AG04450 (cell line): ENCODE measurements at regions not wholly inside any gene's neighbourhood (a gene's known extent, or its start where the extent isn't known, plus 50 kb on each side); places are given as distances from the start of the nearest gene placed in this dataset.

ENCODE experiments used
- CTCF ChIA-PET: fragments of 300-600, 350-600 bp; formaldehyde crosslinking; extraction: SDS; loops from one replicate; lab custom pipeline; 2022; ENCODE audit warnings: antibody characterized with exemption, inconsistent platforms; lab: Charles Lee
- POLR2A ChIA-PET: fragments of 350-600 bp; formaldehyde crosslinking; extraction: SDS; loops from one replicate; lab custom pipeline; 2021; ENCODE audit warnings: antibody characterized with exemption, inconsistent platforms; lab: Yijun Ruan, JAX
- DNase-seq: peaks from one replicate; pipeline ENCODE4 v3.0.0-alpha.2; 2011; ENCODE audit warnings: low read depth, low spot score
- H3K27ac ChIP-seq: one replicate; pipeline ENCODE4 v1.5.1; 2012; ENCODE audit warnings: low read depth, low read length, control low read depth
- H3K27me3 ChIP-seq: one replicate; pipeline ENCODE4 v1.6.0; 2012; ENCODE audit warnings: low read length; ENCODE audit not compliant: control insufficient read depth, insufficient read depth
- H3K4me3 ChIP-seq: 2 replicates; pipeline ENCODE4 v1.5.1; 2011; ENCODE audit warnings: mild to moderate bottlenecking, low read depth, low read length, control low read depth
- H3K9me3 ChIP-seq: 2 replicates; pipeline ENCODE4 v1.5.1; 2012; ENCODE audit warnings: low read length; ENCODE audit not compliant: control insufficient read depth, insufficient read depth
- TF ChIP-seq, protein P1 (sequence below): IDR thresholded peaks from 2 replicates; pipeline ENCODE4 v1.5.1; 2011; ENCODE audit warnings: low read depth, low read length, control low read depth, inconsistent platforms

GRCh38 chr16:85291302-85292148 lies 179.3 kb upstream of the CIBAR2 start:
- ChIA-PET POLR2A (no interaction called here), CTCF (interaction anchor here (0.7 to 1.5 kb wide), 4 partner anchors 16 to 393 kb away, joined by 3 to 8 read pairs (median 3); no protein-coding TSS in a partner anchor)
- Histone ChIP-seq H3K9me3 (no peaks in the 10 kb centered on the region; the same call in 1 of the 2 replicates), H3K27ac (no peak overlapping the region), H3K4me3 (no peak overlapping the region), H3K27me3 (no peaks in the 10 kb centered on the region)
- no peak for DNase-seq
- TF ChIP-seq, protein P1, sequence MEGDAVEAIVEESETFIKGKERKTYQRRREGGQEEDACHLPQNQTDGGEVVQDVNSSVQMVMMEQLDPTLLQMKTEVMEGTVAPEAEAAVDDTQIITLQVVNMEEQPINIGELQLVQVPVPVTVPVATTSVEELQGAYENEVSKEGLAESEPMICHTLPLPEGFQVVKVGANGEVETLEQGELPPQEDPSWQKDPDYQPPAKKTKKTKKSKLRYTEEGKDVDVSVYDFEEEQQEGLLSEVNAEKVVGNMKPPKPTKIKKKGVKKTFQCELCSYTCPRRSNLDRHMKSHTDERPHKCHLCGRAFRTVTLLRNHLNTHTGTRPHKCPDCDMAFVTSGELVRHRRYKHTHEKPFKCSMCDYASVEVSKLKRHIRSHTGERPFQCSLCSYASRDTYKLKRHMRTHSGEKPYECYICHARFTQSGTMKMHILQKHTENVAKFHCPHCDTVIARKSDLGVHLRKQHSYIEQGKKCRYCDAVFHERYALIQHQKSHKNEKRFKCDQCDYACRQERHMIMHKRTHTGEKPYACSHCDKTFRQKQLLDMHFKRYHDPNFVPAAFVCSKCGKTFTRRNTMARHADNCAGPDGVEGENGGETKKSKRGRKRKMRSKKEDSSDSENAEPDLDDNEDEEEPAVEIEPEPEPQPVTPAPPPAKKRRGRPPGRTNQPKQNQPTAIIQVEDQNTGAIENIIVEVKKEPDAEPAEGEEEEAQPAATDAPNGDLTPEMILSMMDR, result no peak

DNA sequence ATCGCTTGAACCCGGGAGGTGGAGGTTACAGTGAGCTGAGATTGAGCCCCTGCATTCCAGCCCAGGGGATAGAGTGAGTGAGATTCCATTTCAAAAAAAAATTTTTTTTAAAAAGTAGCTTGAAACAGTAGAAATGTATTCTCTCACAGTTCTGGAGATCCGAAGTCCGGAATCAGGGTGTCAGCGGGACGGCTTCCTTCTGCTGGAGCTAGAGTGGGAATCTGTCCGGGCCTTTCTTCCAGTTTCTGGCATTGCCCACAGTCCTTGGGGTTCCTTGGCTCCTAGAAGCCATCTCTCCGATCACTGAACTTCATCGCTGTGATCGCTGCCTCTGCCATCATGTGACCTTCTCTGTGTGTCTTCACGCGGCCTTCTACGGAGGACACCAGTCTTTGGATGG lies 181.2 kb upstream of the CIBAR2 start:
- CTCF ChIA-PET, result interaction anchor here (0.5 kb wide), 1 partner anchor 357 kb away, joined by 3 read pairs; no protein-coding TSS in a partner anchor

GRCh38 chr16:85293904-85294642 lies 181.8 kb upstream of the CIBAR2 start:
- no peak for DNase-seq
- CTCF ChIA-PET, result interaction anchor here (0.5 to 1.2 kb wide), 2 partner anchors 179 to 357 kb away, joined by 3 to 5 read pairs; no protein-coding TSS in a partner anchor
- Histone ChIP-seq H3K27me3 (no peaks in the 10 kb centered on the region), H3K9me3 (no peaks in the 10 kb centered on the region; the same call in 1 of the 2 replicates), H3K27ac (no peak overlapping the region), H3K4me3 (no peak overlapping the region)
- TF ChIP-seq, protein P1, result no peak
- POLR2A ChIA-PET, result no interaction called here

More for the DNA sequence above, 181.2 kb upstream of the CIBAR2 start:
- Histone ChIP-seq H3K9me3 (no peaks in the 10 kb centered on the region; the same call in 1 of the 2 replicates), H3K27me3 (no peaks in the 10 kb centered on the region), H3K4me3 (no peak overlapping the region), H3K27ac (no peak overlapping the region)
- TF ChIP-seq, protein P1, result no peak
- POLR2A ChIA-PET, result no interaction called here
- DNase-seq, result no peak

- ChIA-PET POLR2A (no interaction called here), CTCF (interaction anchor here (1.2 kb wide), 1 partner anchor 180 kb away, joined by 5 read pairs; no protein-coding TSS in a partner anchor)
- no peak for DNase-seq
- Histone ChIP-seq H3K27me3 (no peaks in the 10 kb centered on the region), H3K4me3 (no peak overlapping the region), H3K27ac (no peak overlapping the region), H3K9me3 (no peaks in the 10 kb centered on the region; the same call in 1 of the 2 replicates)
- TF ChIP-seq, protein P1, result no peak
Measured at GRCh38 chr16:85294810-85295508, 182.7 kb upstream of the CIBAR2 start.
